C4-2B (cell line): ENCODE measurements at regions not wholly inside any gene's neighbourhood (a gene's known extent, or its start where the extent isn't known, plus 50 kb on each side); places are given as distances from the start of the nearest gene placed in this dataset.

Source experiments
- CTCF ChIP-seq: fragments of 450-650 bp; conservative IDR thresholded peaks from 2 replicates; pipeline ENCODE4 v1.5.1; 2017; ENCODE audit warnings: mild to moderate bottlenecking
- ZFX ChIP-seq: fragments of 450-650 bp; IDR thresholded peaks from 2 replicates; pipeline ENCODE4 v1.6.1; 2017

- TF ChIP-seq CTCF (no peak), ZFX (no peak)
Observed at GRCh38 chr19:28612275-28612769, 600.6 kb downstream of the UQCRFS1 start.
